ENCODE measurements at regions not wholly inside any gene's neighbourhood (a gene's known extent, or its start where the extent isn't known, plus 50 kb on each side); places are given as distances from the start of the nearest gene placed in this dataset.

DNA sequence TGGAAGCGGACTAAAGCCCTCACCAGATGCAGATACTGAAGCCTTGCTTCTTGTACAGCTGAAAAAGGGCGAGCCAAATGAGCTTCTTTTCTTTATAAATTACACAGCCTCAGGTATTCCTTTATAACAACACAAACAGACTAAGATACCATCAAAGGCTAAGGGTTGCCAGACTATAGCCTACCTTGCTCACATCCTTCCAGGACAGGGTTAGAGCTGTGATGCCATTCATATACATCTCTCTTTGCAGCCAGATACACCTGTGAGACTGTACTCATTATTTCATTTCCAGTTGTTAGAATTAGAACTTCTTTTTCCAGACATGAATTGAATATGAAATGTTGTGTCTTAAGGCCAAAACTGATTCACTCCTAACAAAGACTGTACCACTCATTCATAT is 262.8 kb upstream of the NR2F2 start:
- no peaks in the 10 kb centered on the region for H3K36me3 ChIP-seq (ENCODE audit: control insufficient read depth, low read length)
- no peak for TF ChIP-seq EZH2phosphoT487 (IDR thresholded peaks at IDR 0.05; ENCODE audit: borderline replicate concordance, low read length)
- TF ChIP-seq, protein P1, sequence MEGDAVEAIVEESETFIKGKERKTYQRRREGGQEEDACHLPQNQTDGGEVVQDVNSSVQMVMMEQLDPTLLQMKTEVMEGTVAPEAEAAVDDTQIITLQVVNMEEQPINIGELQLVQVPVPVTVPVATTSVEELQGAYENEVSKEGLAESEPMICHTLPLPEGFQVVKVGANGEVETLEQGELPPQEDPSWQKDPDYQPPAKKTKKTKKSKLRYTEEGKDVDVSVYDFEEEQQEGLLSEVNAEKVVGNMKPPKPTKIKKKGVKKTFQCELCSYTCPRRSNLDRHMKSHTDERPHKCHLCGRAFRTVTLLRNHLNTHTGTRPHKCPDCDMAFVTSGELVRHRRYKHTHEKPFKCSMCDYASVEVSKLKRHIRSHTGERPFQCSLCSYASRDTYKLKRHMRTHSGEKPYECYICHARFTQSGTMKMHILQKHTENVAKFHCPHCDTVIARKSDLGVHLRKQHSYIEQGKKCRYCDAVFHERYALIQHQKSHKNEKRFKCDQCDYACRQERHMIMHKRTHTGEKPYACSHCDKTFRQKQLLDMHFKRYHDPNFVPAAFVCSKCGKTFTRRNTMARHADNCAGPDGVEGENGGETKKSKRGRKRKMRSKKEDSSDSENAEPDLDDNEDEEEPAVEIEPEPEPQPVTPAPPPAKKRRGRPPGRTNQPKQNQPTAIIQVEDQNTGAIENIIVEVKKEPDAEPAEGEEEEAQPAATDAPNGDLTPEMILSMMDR (IDR thresholded peaks at IDR 0.05; ENCODE audit: low read depth, low read length, poor library complexity, severe bottlenecking): no peak
- H3K79me2 ChIP-seq (ENCODE audit: control insufficient read depth, low read length): no peaks in the 10 kb centered on the region
- no peak overlapping the region for H3K4me3 ChIP-seq (ENCODE audit: low read length)
- H4K20me1 ChIP-seq (ENCODE audit: control insufficient read depth, insufficient read depth, low read depth, low read length): no peaks in the 10 kb centered on the region
- no peaks in the 10 kb centered on the region for H3K9me2 ChIP-seq (replicated peaks; ENCODE audit: control insufficient read depth, low read length)
- no peaks in the 10 kb centered on the region for H3K4me1 ChIP-seq (ENCODE audit: control insufficient read depth, low read length)
- H3K27ac ChIP-seq (ENCODE audit: low read depth, low read length): no peak overlapping the region
- H3K27me3 ChIP-seq (ENCODE audit: control insufficient read depth, low read length): no peaks in the 10 kb centered on the region
- H3F3A ChIP-seq (ENCODE audit: control insufficient read depth, insufficient read depth): no peaks in the 10 kb centered on the region
- no peaks in the 10 kb centered on the region for H3K9me3 ChIP-seq (ENCODE audit: control insufficient read depth, insufficient read depth, low read length)
- H3K4me2 ChIP-seq (ENCODE audit: low read length): no peak overlapping the region

DNA sequence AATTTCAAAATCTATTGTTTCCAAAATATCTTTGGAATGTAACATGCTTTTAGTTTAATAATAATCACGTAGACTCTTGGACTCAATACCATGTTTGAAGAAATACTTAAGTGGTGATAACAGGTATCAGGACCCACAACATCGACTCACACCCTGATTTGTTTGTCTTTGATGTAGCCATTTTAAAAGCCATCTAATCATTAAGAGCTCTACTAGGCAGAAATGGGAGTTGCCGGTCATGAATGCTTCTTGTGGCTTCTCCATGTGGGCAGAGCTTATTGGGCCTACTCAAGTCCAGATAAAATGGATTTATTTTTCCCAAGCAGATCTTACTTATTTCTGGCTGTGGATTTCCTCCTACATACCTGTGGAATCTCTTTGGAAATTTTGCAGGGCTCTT is 261.6 kb upstream of the NR2F2 start:
- Histone ChIP-seq H3K27ac (ENCODE audit: low read depth, low read length) (no peak overlapping the region), H3K36me3 (ENCODE audit: control insufficient read depth, low read length) (no peaks in the 10 kb centered on the region), H4K20me1 (ENCODE audit: control insufficient read depth, insufficient read depth, low read depth, low read length) (no peaks in the 10 kb centered on the region), H3K79me2 (ENCODE audit: control insufficient read depth, low read length) (no peaks in the 10 kb centered on the region), H3K9me2 (replicated peaks; ENCODE audit: control insufficient read depth, low read length) (no peaks in the 10 kb centered on the region), H3K9me3 (ENCODE audit: control insufficient read depth, insufficient read depth, low read length) (no peaks in the 10 kb centered on the region), H3K27me3 (ENCODE audit: control insufficient read depth, low read length) (no peaks in the 10 kb centered on the region), H3F3A (ENCODE audit: control insufficient read depth, insufficient read depth) (no peaks in the 10 kb centered on the region), H3K4me2 (ENCODE audit: low read length) (no peak overlapping the region), H3K4me3 (ENCODE audit: low read length) (no peak overlapping the region), H3K4me1 (ENCODE audit: control insufficient read depth, low read length) (no peaks in the 10 kb centered on the region)
- TF ChIP-seq, protein P1 (IDR thresholded peaks at IDR 0.05; ENCODE audit: low read depth, low read length, poor library complexity, severe bottlenecking): no peak
- no peak for TF ChIP-seq EZH2phosphoT487 (IDR thresholded peaks at IDR 0.05; ENCODE audit: borderline replicate concordance, low read length)

- no peaks in the 10 kb centered on the region for H3K79me2 ChIP-seq (ENCODE audit: control insufficient read depth, low read length)
Observed at GRCh38 chr15:96070636-96071035, 259.9 kb upstream of the NR2F2 start.

More at GRCh38 chr15:96070636-96071035, 259.9 kb upstream of the NR2F2 start:
- no peak overlapping the region for H3K4me3 ChIP-seq (ENCODE audit: low read length)
- no peaks in the 10 kb centered on the region for H4K20me1 ChIP-seq (ENCODE audit: control insufficient read depth, insufficient read depth, low read depth, low read length)
- H3K9me3 ChIP-seq (ENCODE audit: control insufficient read depth, insufficient read depth, low read length): no peaks in the 10 kb centered on the region
- no peaks in the 10 kb centered on the region for H3F3A ChIP-seq (ENCODE audit: control insufficient read depth, insufficient read depth)
- H3K27me3 ChIP-seq (ENCODE audit: control insufficient read depth, low read length): no peaks in the 10 kb centered on the region
- no peak for TF ChIP-seq EZH2phosphoT487 (IDR thresholded peaks at IDR 0.05; ENCODE audit: borderline replicate concordance, low read length)
- TF ChIP-seq, protein P1 (IDR thresholded peaks at IDR 0.05; ENCODE audit: low read depth, low read length, poor library complexity, severe bottlenecking): no peak
- H3K9me2 ChIP-seq (replicated peaks; ENCODE audit: control insufficient read depth, low read length): no peaks in the 10 kb centered on the region
- no peak overlapping the region for H3K27ac ChIP-seq (ENCODE audit: low read depth, low read length)
- H3K4me1 ChIP-seq (ENCODE audit: control insufficient read depth, low read length): no peaks in the 10 kb centered on the region
- H3K36me3 ChIP-seq (ENCODE audit: control insufficient read depth, low read length): no peaks in the 10 kb centered on the region
- H3K4me2 ChIP-seq (ENCODE audit: low read length): no peak overlapping the region

Measured in DOHH2 (cell line).